ENCODE measurements at regions not wholly inside any gene's neighbourhood (a gene's known extent, or its start where the extent isn't known, plus 50 kb on each side); places are given as distances from the start of the nearest gene placed in this dataset.

GRCh38 chr3:181354140-181354539 is 357.6 kb upstream of the SOX2 start:
- TF ChIP-seq CTCF (IDR thresholded peaks at IDR 0.05; ENCODE audit: low read depth, low read length): no peak
- in situ Hi-C loops (cut with HindIII; ENCODE audit: low sequenced_read_pairs): no loop called here
- H3K4me3 ChIP-seq (ENCODE audit: low read depth, low read length): no peak overlapping the region
- no peak for DNase-seq (ENCODE audit: low read depth, low spot score)

DNA sequence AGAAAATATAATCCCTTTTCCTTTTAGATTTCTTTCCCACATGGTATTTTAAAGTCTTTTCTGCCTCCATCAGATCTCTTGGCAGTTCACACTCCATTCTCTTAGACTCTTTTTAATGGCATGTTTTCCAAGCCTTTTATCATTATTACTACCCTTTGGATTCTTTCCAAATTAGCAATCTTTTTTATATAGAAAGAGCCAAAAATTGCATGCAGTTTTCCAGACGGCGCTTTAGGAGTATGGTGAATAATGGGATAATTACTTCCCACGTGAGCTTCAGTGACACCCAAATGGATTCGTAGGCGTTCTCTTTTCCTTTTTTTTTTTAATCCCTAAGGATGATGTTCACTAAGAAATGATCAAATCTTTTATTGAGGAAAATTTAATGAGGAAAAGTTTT is 354.8 kb upstream of the DNAJC19 start:
- no peak overlapping the region for H3K4me3 ChIP-seq (ENCODE audit: low read depth, low read length)
- TF ChIP-seq CTCF (IDR thresholded peaks at IDR 0.05; ENCODE audit: low read depth, low read length): no peak
- no peak for DNase-seq (ENCODE audit: low read depth, low spot score)
- in situ Hi-C loops (cut with HindIII; ENCODE audit: low sequenced_read_pairs): no loop called here

DNA sequence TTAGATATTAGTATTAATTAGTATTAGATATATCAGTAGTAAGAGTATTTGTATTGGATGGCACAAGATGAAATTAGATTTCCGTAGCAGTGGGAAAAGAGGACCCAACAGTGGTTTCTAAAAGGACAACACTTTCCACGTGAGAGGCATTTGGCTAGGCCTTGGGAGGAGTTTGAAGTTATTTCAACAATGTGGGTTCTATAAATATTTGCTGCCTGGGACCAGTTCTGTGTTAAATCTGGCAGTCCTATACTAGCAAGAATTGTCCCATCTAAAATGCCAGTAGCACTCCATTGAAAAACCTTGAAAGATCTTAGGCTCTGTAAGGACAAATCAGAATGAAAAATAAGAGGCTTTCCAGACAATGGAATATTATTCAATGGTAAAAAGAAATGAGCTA is 347.1 kb upstream of the DNAJC19 start:
- in situ Hi-C loops (cut with HindIII; ENCODE audit: low sequenced_read_pairs): no loop called here
- TF ChIP-seq CTCF (IDR thresholded peaks at IDR 0.05; ENCODE audit: low read depth, low read length): no peak
- H3K4me3 ChIP-seq (ENCODE audit: low read depth, low read length): no peak overlapping the region
- DNase-seq (ENCODE audit: low read depth, low spot score): no peak

DNA sequence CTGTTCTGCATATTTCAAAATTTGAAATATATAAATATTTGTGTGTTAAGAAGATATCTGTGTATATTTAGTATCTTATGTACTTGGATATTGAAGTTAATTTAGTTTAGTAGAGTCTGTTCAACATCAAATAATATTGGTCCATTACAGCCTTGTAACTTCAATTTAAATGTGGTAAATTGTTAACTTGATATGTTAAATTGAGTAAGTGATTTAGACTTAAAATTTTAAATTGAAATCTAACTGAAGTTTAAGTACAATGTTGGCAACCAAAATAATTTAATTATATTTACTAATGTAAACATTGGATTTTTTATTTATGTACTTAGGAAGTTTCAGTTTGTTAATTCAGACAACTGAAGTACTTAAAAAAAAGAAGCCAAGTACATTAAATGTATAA is 343.9 kb upstream of the DNAJC19 start:
- TF ChIP-seq CTCF (IDR thresholded peaks at IDR 0.05; ENCODE audit: low read depth, low read length): no peak
- H3K4me3 ChIP-seq (ENCODE audit: low read depth, low read length): no peak overlapping the region
- in situ Hi-C loops (cut with HindIII; ENCODE audit: low sequenced_read_pairs): no loop called here
- no peak for DNase-seq (ENCODE audit: low read depth, low spot score)

DNA sequence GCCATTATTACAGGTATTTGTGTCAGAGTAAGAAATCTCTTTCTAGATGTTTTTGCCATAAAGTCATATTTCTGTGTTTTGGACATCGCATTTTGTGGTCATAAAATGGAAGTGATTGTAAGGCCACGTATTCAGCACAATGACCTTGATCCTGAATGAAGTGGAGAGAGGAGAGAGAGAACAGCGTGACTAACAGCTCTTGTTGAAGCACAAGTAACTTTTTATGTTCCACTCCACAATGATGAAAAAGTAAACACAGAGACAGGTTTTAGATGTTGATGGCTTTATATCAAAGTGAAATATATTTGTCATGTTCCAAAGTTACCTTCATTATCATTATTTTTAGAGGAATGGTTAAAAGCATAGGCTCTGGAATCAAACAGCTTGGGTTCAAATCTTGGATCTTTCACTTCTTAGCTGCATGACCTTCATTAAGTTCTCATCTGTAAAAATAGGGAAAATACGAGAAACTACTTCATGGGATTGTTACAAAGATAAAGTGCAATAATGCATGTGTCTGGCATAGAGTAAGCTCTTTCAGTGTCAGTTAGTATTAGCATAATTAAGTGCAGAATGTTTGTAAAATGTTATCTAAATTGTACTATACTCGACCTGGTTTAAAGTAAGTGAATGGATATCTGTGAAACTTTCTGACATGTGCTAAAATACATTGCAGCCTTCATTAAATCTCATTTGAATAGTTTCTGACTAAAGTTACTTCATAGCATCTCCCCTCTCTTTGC is 341.5 kb upstream of the DNAJC19 start:
- no peak overlapping the region for H3K4me3 ChIP-seq (ENCODE audit: low read depth, low read length)
- no peak for TF ChIP-seq CTCF (IDR thresholded peaks at IDR 0.05; ENCODE audit: low read depth, low read length)
- no peak for DNase-seq (ENCODE audit: low read depth, low spot score)
- in situ Hi-C loops (cut with HindIII; ENCODE audit: low sequenced_read_pairs): no loop called here

DNA sequence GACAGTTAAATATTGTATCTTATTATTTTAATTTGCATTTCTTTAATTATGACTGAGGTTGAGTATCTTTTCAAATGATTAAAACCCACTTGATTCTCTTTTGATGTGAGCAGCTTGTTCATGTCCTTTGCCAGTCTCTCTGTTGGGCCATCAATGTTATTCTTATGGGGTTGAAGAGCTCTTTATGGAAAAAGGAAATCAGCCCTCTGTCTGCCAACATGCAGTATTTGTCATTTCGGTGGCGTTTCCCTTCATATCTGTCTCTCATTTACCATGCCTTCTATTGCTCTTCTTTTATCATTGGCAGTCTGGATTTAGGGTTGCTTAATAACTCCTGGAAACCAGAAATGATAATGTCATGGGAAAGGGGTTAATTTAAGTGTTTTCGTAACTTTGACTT is 340.7 kb upstream of the DNAJC19 start:
- H3K4me3 ChIP-seq (ENCODE audit: low read depth, low read length): no peak overlapping the region
- in situ Hi-C loops (cut with HindIII; ENCODE audit: low sequenced_read_pairs): no loop called here
- no peak for DNase-seq (ENCODE audit: low read depth, low spot score)
- no peak for TF ChIP-seq CTCF (IDR thresholded peaks at IDR 0.05; ENCODE audit: low read depth, low read length)
